HG03025 (cell line): ENCODE measurements at regions not wholly inside any gene's neighbourhood (a gene's known extent, or its start where the extent isn't known, plus 50 kb on each side); places are given as distances from the start of the nearest gene placed in this dataset.
"Not testable (repeated sequence)": the region's sequence is repeated elsewhere in the genome, so short reads cannot be mapped to it uniquely, and the experiment has no call there.

Experiments
- ATAC-seq: cut with Tn5 transposase; IDR thresholded peaks from one replicate; pipeline ENCODE4 v1.9.1; 2021; ENCODE audit warnings: mild to moderate bottlenecking, moderate library complexity; ENCODE audit not compliant: unreplicated experiment, low FRiP score

GRCh38 chr12:22808860-22809259 lies 183.9 kb downstream of the ETNK1 start:
- ATAC-seq, result no peak

GRCh38 chr12:22810036-22810435 lies 185.1 kb downstream of the ETNK1 start:
- no peak for ATAC-seq

GRCh38 chr12:22812531-22812930 lies 187.6 kb downstream of the ETNK1 start:
- ATAC-seq, result no peak

GRCh38 chr12:22821985-22822384 lies 197.0 kb downstream of the ETNK1 start:
- ATAC-seq, result no peak

GRCh38 chr12:22826026-22826425 lies 201.1 kb downstream of the ETNK1 start:
- no peak for ATAC-seq

- not testable (repeated sequence) for ATAC-seq
These were observed 201.5 kb downstream of the ETNK1 start for GRCh38 chr12:22826446-22826981.

- no peak for ATAC-seq
These were observed 203.1 kb downstream of the ETNK1 start for GRCh38 chr12:22828066-22828465.

GRCh38 chr12:22835431-22835830 lies 210.5 kb downstream of the ETNK1 start:
- ATAC-seq, result no peak

GRCh38 chr12:22850185-22850584 lies 225.2 kb downstream of the ETNK1 start:
- no peak for ATAC-seq

GRCh38 chr12:22851532-22851931 lies 226.6 kb downstream of the ETNK1 start:
- ATAC-seq, result no peak

- no peak for ATAC-seq
These were observed 230.5 kb downstream of the ETNK1 start for GRCh38 chr12:22855456-22855855.

- ATAC-seq, result no peak
These were observed 231.2 kb downstream of the ETNK1 start for GRCh38 chr12:22856178-22856577.

- ATAC-seq, result no peak
These were observed 234.0 kb downstream of the ETNK1 start for GRCh38 chr12:22858849-22859570.

GRCh38 chr12:22860926-22861325 lies 236.0 kb downstream of the ETNK1 start:
- ATAC-seq, result no peak

- ATAC-seq, result no peak
These were observed 240.9 kb downstream of the ETNK1 start for GRCh38 chr12:22865822-22866221.

GRCh38 chr12:22866406-22866805 lies 241.4 kb downstream of the ETNK1 start:
- no peak for ATAC-seq

- ATAC-seq, result no peak
These were observed 249.2 kb downstream of the ETNK1 start for GRCh38 chr12:22874151-22874550.

- ATAC-seq, result no peak
These were observed 251.3 kb downstream of the ETNK1 start for GRCh38 chr12:22876262-22876661.

GRCh38 chr12:22879203-22879602 lies 254.2 kb downstream of the ETNK1 start:
- no peak for ATAC-seq

GRCh38 chr12:22880331-22880730 lies 255.4 kb downstream of the ETNK1 start:
- no peak for ATAC-seq

GRCh38 chr12:22880807-22881206 lies 255.8 kb downstream of the ETNK1 start:
- ATAC-seq, result no peak

GRCh38 chr12:22881878-22882385 lies 257.0 kb downstream of the ETNK1 start:
- no peak for ATAC-seq
